Thoracic aorta (tissue), 2 donors: ENCODE measurements at regions not wholly inside any gene's neighbourhood (a gene's known extent, or its start where the extent isn't known, plus 50 kb on each side); places are given as distances from the start of the nearest gene placed in this dataset.

Experiments used
- ATAC-seq: fragments of 150-250 bp; one replicate; pipeline ENCODE4 v1.8.0; 2017; ENCODE audit warnings: low read depth; ENCODE audit not compliant: insufficient number of reproducible peaks, low FRiP score
- DNase-seq: peaks from one replicate; pipeline ENCODE4 v3.0.0-alpha.2; 2020; ENCODE audit warnings: low spot score
- H3K27ac ChIP-seq, 2 donors: fragments of 200-600 bp; sonication (generic); 1 replicate in 1 of 2; 2 replicates in 1 of 2; pipeline ENCODE4 v1.5.1; 2016; ENCODE audit warnings: mild to moderate bottlenecking in 2 of 2, moderate library complexity in 2 of 2
- H3K27me3 ChIP-seq: fragments of 200-600 bp; sonication (generic); replicated peaks from 2 replicates; pipeline ENCODE4 v1.6.0; 2016; ENCODE audit warnings: mild to moderate bottlenecking; ENCODE audit not compliant: insufficient read depth
- H3K36me3 ChIP-seq: fragments of 200-600 bp; sonication (generic); one replicate; pipeline ENCODE4 v1.5.1; 2016
- H3K4me1 ChIP-seq, 2 donors: fragments of 200-600 bp; sonication (generic); 1 replicate in 1 of 2; 2 replicates in 1 of 2; pipeline versions ENCODE4 v1.5.1 to v1.6.0; 2016; ENCODE audit warnings: low read depth in 2 of 2, mild to moderate bottlenecking in 1 of 2; ENCODE audit not compliant: control insufficient read depth in 1 of 2
- H3K4me3 ChIP-seq: fragments of 200-600 bp; sonication (generic); 2 replicates; pipeline ENCODE4 v1.5.1; 2016; ENCODE audit warnings: mild to moderate bottlenecking
- H3K9me3 ChIP-seq: fragments of 200-600 bp; sonication (generic); 2 replicates; pipeline ENCODE4 v1.5.1; 2016
- CTCF ChIP-seq: fragments of 200-600 bp; sonication (generic); IDR thresholded peaks from one replicate; pipeline ENCODE4 v1.5.1; 2019; ENCODE audit warnings: antibody characterized with exemption

- peaks cover 0 to 11% of the 10 kb centered on the region in 2 donors for H3K4me1 ChIP-seq
- H3K4me3 ChIP-seq = no peak overlapping the region
- H3K27me3 ChIP-seq = no peaks in the 10 kb centered on the region
- H3K36me3 ChIP-seq = no peaks in the 10 kb centered on the region
- DNase-seq (no peak), ATAC-seq (no peak)
- no peaks in the 10 kb centered on the region for H3K9me3 ChIP-seq
- H3K27ac ChIP-seq = no peak overlapping the region
- TF ChIP-seq CTCF = no peak
These were observed 132.3 kb upstream of the TNP1 start for GRCh38 chr2:216992056-216992675.

GRCh38 chr2:216991563-216991962 lies 131.7 kb upstream of the TNP1 start:
- no peak overlapping the region for H3K27ac ChIP-seq

GRCh38 chr2:216989340-216990129 lies 129.7 kb upstream of the TNP1 start:
- no peaks in the 10 kb centered on the region for H3K27me3 ChIP-seq
- H3K9me3 ChIP-seq = no peaks in the 10 kb centered on the region
- DNase-seq = no peak
- no peak overlapping the region for H3K4me3 ChIP-seq
- H3K36me3 ChIP-seq = no peaks in the 10 kb centered on the region
- H3K4me1 ChIP-seq = peaks cover 3 to 24% of the 10 kb centered on the region in 2 donors
- ATAC-seq = no peak
- no peak for TF ChIP-seq CTCF
- H3K27ac ChIP-seq = no peak overlapping the region

More at GRCh38 chr2:216991563-216991962, 131.7 kb upstream of the TNP1 start:
- Histone ChIP-seq H3K9me3 (no peaks in the 10 kb centered on the region), H3K27me3 (no peaks in the 10 kb centered on the region), H3K36me3 (no peaks in the 10 kb centered on the region), H3K4me1 (peaks cover 0 to 11% of the 10 kb centered on the region in 2 donors), H3K4me3 (no peak overlapping the region)
- TF ChIP-seq CTCF = no peak
- ATAC-seq (no peak), DNase-seq (no peak)

GRCh38 chr2:216987252-216987821 lies 127.5 kb upstream of the TNP1 start:
- Histone ChIP-seq H3K4me3 (no peak overlapping the region), H3K9me3 (no peaks in the 10 kb centered on the region), H3K4me1 (peaks cover 4 to 26% of the 10 kb centered on the region in 2 donors), H3K36me3 (no peaks in the 10 kb centered on the region), H3K27me3 (no peaks in the 10 kb centered on the region), H3K27ac (no peak overlapping the region)
- DNase-seq (no peak), ATAC-seq (no peak)
- TF ChIP-seq CTCF = no peak

- no peak for TF ChIP-seq CTCF
- no peak for DNase-seq
- Histone ChIP-seq H3K36me3 (no peaks in the 10 kb centered on the region), H3K4me1 (peaks cover 4 to 26% of the 10 kb centered on the region in 2 donors), H3K27ac (no peak overlapping the region), H3K27me3 (no peaks in the 10 kb centered on the region), H3K9me3 (no peaks in the 10 kb centered on the region), H3K4me3 (no peak overlapping the region)
- no peak for ATAC-seq
These were observed 125.8 kb upstream of the TNP1 start for GRCh38 chr2:216985658-216986141.
